ENCODE measurements at regions not wholly inside any gene's neighbourhood (a gene's known extent, or its start where the extent isn't known, plus 50 kb on each side); places are given as distances from the start of the nearest gene placed in this dataset.

- Histone ChIP-seq H3K79me2 (ENCODE audit: control insufficient read depth, insufficient read depth, low read length) (no peaks in the 10 kb centered on the region), H3K9me1 (ENCODE audit: control insufficient read depth, extremely low read depth, insufficient read depth, low read length) (no peaks in the 10 kb centered on the region), H3K4me3 (ENCODE audit: control insufficient read depth in 2 of 3, extremely low read depth in 1 of 3, insufficient read depth in 2 of 3, low read depth in 1 of 3, low read length in 3 of 3) (no peak overlapping the region), H3K36me3 (ENCODE audit: control insufficient read depth in 2 of 2, extremely low read depth in 1 of 2, insufficient read depth in 2 of 2, low read length in 2 of 2) (no peaks in the 10 kb centered on the region), H2AFZ (ENCODE audit: control insufficient read depth, low read length) (no peak overlapping the region), H3K27ac (ENCODE audit: control insufficient read depth, insufficient read depth, low read length) (no peak overlapping the region), H3K4me1 (ENCODE audit: control insufficient read depth, extremely low read depth, insufficient read depth, low read length) (no peaks in the 10 kb centered on the region), H3K4me2 (ENCODE audit: control insufficient read depth, extremely low read depth, insufficient read depth, low read depth, low read length) (no peak overlapping the region), H3K9me3 (ENCODE audit: control insufficient read depth, low read depth, low read length) (no peaks in the 10 kb centered on the region), H4K20me1 (ENCODE audit: control insufficient read depth, extremely low read depth, insufficient read depth, low read length) (no peaks in the 10 kb centered on the region), H3K9ac (ENCODE audit: control insufficient read depth, extremely low read depth, insufficient read depth, low read length) (no peak overlapping the region), H3K27me3 (ENCODE audit: control insufficient read depth, extremely low read depth, insufficient read depth, low read length) (no peaks in the 10 kb centered on the region)
- dilution Hi-C loops (cut with MboI; ENCODE audit: extremely low pct_ligation_motif_present, low sequenced_read_pairs): no loop called here
- no peak for FAIRE-seq
- no peak for DNase-seq (ENCODE audit: low read depth, low spot score)
- no peak for TF ChIP-seq CTCF (optimal IDR thresholded peaks at IDR 0.05 in 1 of 3, IDR thresholded peaks at IDR 0.05 in 1 of 3, conservative IDR thresholded peaks at IDR 0.05 in 1 of 3; ENCODE audit: extremely low read depth in 1 of 3, insufficient read depth in 2 of 3, low read length in 3 of 3)
- TF ChIP-seq EZH2 (IDR thresholded peaks at IDR 0.05; ENCODE audit: low read length): no peak
These were observed 107.7 kb upstream of the MAP2 start for GRCh38 chr2:209316141-209316540.

GRCh38 chr2:209321076-209321475, 102.8 kb upstream of the MAP2 start:
- H3K9me3 ChIP-seq (ENCODE audit: control insufficient read depth, low read depth, low read length): no peaks in the 10 kb centered on the region
- no peaks in the 10 kb centered on the region for H3K27me3 ChIP-seq (ENCODE audit: control insufficient read depth, extremely low read depth, insufficient read depth, low read length)
- no peaks in the 10 kb centered on the region for H4K20me1 ChIP-seq (ENCODE audit: control insufficient read depth, extremely low read depth, insufficient read depth, low read length)
- FAIRE-seq: no peak
- no peaks in the 10 kb centered on the region for H3K36me3 ChIP-seq (ENCODE audit: control insufficient read depth in 2 of 2, extremely low read depth in 1 of 2, insufficient read depth in 2 of 2, low read length in 2 of 2)
- H3K4me3 ChIP-seq (ENCODE audit: control insufficient read depth in 2 of 3, extremely low read depth in 1 of 3, insufficient read depth in 2 of 3, low read depth in 1 of 3, low read length in 3 of 3): no peak overlapping the region
- dilution Hi-C loops (cut with MboI; ENCODE audit: extremely low pct_ligation_motif_present, low sequenced_read_pairs): no loop called here
- no peak overlapping the region for H3K4me2 ChIP-seq (ENCODE audit: control insufficient read depth, extremely low read depth, insufficient read depth, low read depth, low read length)
- no peaks in the 10 kb centered on the region for H3K79me2 ChIP-seq (ENCODE audit: control insufficient read depth, insufficient read depth, low read length)
- DNase-seq (ENCODE audit: low read depth, low spot score): no peak
- no peaks in the 10 kb centered on the region for H3K4me1 ChIP-seq (ENCODE audit: control insufficient read depth, extremely low read depth, insufficient read depth, low read length)
- TF ChIP-seq CTCF (optimal IDR thresholded peaks at IDR 0.05 in 1 of 3, IDR thresholded peaks at IDR 0.05 in 1 of 3, conservative IDR thresholded peaks at IDR 0.05 in 1 of 3; ENCODE audit: extremely low read depth in 1 of 3, insufficient read depth in 2 of 3, low read length in 3 of 3) (no peak), EZH2 (IDR thresholded peaks at IDR 0.05; ENCODE audit: low read length) (no peak)
- H3K9me1 ChIP-seq (ENCODE audit: control insufficient read depth, extremely low read depth, insufficient read depth, low read length): no peaks in the 10 kb centered on the region
- no peak overlapping the region for H3K9ac ChIP-seq (ENCODE audit: control insufficient read depth, extremely low read depth, insufficient read depth, low read length)
- H3K27ac ChIP-seq (ENCODE audit: control insufficient read depth, insufficient read depth, low read length): no peak overlapping the region
- H2AFZ ChIP-seq (ENCODE audit: control insufficient read depth, low read length): no peak overlapping the region

Measured in keratinocyte (primary cell).